ENCODE measurements at regions not wholly inside any gene's neighbourhood (a gene's known extent, or its start where the extent isn't known, plus 50 kb on each side); places are given as distances from the start of the nearest gene placed in this dataset.
"Not testable (repeated sequence)": the region's sequence is repeated elsewhere in the genome, so short reads cannot be mapped to it uniquely, and the experiment has no call there.

- no peak for FAIRE-seq
Observed at GRCh38 chr12:58750484-58750883, 169.8 kb downstream of the LRIG3 start.

- FAIRE-seq: no peak
Observed at GRCh38 chr12:58757422-58757821, 162.9 kb downstream of the LRIG3 start.

DNA sequence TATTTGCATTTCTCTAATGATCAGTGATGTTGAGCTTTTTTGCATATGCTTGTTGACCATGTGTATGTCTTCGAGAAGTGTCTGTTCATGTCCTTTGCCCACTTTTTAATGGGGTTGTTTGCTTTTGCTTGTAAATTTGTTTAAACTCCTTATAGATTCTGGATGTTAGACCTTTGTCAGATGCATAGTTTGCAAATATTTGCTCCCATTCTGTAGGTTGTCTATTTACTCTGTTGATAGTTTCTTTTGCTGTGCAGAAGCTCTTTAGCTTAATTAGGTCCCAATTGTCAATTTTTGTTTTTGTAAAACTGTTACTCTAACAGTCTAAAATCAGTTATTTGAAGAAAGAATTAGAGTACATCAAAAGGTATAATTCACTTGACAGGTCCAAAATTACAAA lies 160.6 kb downstream of the LRIG3 start:
- not testable (repeated sequence) for FAIRE-seq

GRCh38 chr12:58761308-58761707 lies 159.0 kb downstream of the LRIG3 start:
- FAIRE-seq: no peak

GRCh38 chr12:58764100-58764953 lies 156.0 kb downstream of the LRIG3 start:
- FAIRE-seq: no peak

- no peak for FAIRE-seq
Observed at GRCh38 chr12:58765076-58765475, 155.2 kb downstream of the LRIG3 start.

- FAIRE-seq: no peak
Observed at GRCh38 chr12:58765653-58766512, 154.4 kb downstream of the LRIG3 start.

DNA sequence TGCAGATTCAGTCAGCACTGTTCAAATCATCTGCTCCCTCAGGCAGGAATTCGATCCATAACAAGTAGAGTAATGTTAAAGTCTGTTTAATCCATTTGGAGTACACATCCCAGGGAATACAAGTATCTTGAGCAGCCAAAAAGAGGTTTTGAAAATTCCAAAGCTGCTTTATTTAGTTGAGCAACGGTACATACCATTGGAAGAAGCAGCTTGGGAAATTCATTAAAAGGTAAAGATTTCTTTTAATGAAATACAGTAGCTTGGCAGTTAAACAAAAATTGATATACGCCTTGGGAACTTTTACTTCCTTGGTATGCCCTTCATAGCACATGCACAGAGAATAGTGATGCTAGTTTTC lies 153.8 kb downstream of the LRIG3 start:
- FAIRE-seq: no peak

DNA sequence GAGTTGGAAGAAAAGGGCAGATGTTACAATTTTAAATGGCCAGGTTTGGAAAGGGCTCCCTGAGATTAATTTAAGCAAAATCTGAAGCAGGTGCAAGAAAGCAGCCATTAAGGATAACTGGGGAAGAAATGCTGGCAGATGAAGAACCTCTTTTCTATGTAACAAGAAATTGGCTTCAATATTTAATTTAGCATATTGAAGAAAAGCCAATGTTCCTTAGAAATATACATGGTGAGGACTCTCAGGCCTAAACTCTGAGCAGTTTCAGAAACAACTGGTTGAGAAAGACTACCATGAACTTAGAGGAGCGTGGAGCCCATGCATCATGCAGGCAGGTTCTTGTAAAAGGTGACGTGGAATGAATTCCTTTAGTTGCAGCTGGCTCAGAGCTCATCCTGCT lies 152.8 kb downstream of the LRIG3 start:
- FAIRE-seq: no peak

- FAIRE-seq: no peak
Observed at GRCh38 chr12:58773986-58774385, 146.3 kb downstream of the LRIG3 start.

GRCh38 chr12:58774731-58775130 lies 145.6 kb downstream of the LRIG3 start:
- FAIRE-seq: no peak

- FAIRE-seq: no peak
Observed at GRCh38 chr12:58775396-58775795, 144.9 kb downstream of the LRIG3 start.

- FAIRE-seq: no peak
Observed at GRCh38 chr12:58776144-58776543, 144.2 kb downstream of the LRIG3 start.

GRCh38 chr12:58777815-58778214 lies 142.5 kb downstream of the LRIG3 start:
- FAIRE-seq: no peak

GRCh38 chr12:58781609-58782008 lies 138.7 kb downstream of the LRIG3 start:
- no peak for FAIRE-seq

DNA sequence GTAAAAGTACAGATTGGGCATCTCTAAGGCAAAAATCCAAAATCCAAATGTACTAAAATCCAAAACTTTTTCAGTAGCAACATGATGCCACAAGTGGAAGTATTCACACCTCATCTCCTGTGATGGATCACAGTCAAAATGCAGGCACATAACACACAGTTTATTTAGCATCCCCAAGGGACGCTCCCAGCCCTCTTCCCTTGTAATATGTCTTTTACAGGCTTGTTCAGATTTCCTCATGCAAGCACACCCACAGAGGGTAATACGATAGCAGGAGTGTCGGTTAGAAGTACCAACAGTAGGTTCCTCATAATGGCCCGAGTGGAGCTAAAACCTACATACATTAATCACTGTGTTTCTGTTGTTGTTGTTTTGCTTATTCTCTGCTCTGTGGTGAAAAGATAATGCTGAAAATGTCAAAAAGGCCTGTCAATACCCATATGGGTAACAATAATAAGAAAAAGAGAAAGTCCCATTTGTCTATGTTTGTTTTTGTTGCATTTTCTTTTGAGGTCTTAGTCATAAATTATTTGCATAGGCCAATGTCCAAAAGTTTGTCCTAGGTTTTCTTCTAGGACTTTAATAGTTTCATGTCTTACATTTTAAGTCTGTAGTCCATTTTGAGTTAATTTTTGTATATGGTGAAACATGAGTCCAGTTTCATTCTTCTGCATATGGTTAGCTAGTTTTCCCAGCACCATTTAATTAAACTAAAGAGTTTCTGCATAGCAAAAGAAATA lies 133.1 kb downstream of the LRIG3 start:
- FAIRE-seq: no peak

DNA sequence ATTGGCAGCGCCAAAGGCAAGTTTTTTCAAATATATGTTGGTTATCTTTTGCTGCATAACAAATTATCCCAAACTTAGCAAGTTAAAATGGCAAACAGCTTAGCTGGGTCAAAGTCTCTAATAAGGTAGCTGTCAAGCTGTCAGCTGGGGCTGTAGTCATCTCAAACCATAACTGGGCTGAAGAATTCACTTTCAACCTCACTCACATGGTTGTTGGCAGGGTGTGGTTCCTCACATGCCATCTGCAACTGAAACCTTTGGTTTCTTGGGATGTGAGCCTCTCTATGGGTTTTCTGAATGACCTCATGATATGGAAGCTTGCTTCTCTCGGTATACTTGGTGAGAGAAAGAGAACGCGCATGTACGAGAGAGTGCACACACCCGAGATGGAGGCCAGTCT lies 125.4 kb downstream of the LRIG3 start:
- no peak for FAIRE-seq

GRCh38 chr12:58795825-58796224 lies 124.5 kb downstream of the LRIG3 start:
- no peak for FAIRE-seq

- no peak for FAIRE-seq
Observed at GRCh38 chr12:58801986-58802385, 118.3 kb downstream of the LRIG3 start.

DNA sequence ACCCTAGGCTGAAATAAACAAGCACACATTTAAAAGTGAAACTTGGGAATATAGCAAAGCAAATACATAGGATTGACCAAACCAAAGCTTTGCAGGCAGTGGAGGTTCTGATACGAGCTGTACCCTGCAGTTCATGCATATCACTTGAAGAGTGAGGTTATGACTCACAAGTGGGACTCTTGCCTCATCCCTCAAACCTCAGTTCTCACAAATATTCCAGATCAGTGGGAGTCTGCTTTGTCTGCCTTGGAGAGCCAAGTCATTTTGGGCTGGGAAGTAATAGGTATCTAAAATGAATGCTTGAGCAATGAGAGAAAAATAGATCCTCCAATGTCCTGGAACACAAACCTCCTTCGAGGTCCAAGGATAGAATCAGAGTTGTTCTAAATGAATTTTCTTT lies 116.4 kb downstream of the LRIG3 start:
- FAIRE-seq: no peak

GRCh38 chr12:58804749-58805148 lies 115.6 kb downstream of the LRIG3 start:
- FAIRE-seq: no peak

- FAIRE-seq: no peak
Observed at GRCh38 chr12:58809064-58809607, 111.2 kb downstream of the LRIG3 start.

DNA sequence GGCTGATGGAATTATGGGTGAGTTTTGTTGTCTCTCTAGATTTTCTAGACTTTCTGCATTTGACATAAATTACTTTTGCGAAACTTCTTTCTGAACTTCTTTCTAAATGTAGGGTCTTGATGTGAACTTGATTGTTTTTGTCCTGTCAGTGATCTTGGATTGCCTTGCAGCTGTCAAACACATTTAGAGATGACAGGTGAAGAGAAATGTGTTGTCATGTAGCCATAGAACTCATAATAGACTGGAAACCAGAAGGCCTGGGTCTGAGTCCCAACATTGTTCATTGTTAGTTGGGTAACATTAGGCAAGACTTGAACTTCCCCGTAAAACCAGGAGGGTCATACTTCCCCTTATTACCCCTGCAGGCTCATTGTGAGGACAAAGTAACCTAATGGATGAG lies 109.0 kb downstream of the LRIG3 start:
- no peak for FAIRE-seq

Measured in endometrium (tissue), 2 donors.